GM12872 (cell line): ENCODE measurements at regions not wholly inside any gene's neighbourhood (a gene's known extent, or its start where the extent isn't known, plus 50 kb on each side); places are given as distances from the start of the nearest gene placed in this dataset.

Source experiments
- TF ChIP-seq, protein P1 (sequence below): IDR thresholded peaks from 3 replicates; pipeline ENCODE4 v1.5.1; 2011; ENCODE audit warnings: low read depth, mild to moderate bottlenecking, low read length, moderate library complexity; ENCODE audit not compliant: insufficient read depth

DNA sequence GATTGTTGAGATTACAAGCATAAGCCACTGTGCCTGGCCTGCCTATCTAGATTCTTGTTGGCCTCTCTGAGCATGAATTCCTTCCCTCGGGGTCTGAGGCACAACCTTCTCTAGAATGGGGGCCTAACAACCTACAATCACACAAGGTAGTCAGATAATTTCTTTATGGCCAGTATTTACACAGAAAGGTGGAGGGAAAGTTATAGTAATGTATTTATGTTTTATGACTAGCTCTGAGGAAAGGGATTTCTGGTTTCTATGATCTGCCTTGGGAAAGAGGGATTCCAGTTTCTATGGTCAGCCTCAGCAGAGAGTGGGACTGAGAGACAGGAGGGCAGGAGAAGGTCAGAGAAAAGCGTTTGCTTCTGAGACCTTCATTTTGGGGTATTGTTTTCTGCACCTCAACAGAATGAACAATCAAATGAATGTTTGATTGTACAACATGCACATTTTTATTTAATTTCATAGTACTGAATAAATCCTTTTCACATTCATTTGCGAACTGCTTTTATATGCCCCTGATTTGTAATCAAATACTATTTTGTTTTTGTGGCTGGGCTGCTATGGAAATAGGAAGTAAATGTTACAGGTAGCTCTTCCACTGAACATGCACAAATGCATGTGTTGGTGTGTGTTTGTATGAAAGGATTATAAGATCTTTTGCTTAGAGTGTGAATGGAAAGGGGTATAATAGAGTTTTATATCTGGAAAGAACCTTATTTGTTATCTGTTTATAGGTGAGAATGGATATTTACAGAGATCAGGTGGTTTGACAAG lies 499.7 kb upstream of the RGS6 start:
- TF ChIP-seq, protein P1, sequence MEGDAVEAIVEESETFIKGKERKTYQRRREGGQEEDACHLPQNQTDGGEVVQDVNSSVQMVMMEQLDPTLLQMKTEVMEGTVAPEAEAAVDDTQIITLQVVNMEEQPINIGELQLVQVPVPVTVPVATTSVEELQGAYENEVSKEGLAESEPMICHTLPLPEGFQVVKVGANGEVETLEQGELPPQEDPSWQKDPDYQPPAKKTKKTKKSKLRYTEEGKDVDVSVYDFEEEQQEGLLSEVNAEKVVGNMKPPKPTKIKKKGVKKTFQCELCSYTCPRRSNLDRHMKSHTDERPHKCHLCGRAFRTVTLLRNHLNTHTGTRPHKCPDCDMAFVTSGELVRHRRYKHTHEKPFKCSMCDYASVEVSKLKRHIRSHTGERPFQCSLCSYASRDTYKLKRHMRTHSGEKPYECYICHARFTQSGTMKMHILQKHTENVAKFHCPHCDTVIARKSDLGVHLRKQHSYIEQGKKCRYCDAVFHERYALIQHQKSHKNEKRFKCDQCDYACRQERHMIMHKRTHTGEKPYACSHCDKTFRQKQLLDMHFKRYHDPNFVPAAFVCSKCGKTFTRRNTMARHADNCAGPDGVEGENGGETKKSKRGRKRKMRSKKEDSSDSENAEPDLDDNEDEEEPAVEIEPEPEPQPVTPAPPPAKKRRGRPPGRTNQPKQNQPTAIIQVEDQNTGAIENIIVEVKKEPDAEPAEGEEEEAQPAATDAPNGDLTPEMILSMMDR = no peak

DNA sequence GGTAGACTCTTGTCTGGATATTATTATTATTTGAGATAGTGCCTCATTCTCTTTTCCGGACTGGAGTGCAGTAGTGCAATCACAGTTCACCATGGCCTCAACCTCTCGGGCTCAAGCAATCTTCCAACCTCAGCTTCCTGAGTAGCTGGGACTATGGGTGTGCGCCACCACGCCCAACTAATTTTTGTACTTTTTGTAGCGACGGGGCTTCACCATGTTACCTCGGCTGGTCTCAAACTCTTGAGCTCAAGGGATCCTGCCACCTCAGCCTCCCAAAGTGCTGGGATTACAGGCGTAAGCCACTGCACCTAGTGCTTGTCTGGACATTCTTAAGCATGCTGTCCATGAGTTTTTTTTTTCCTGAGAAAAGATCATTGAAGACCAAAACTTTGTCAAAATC lies 498.9 kb upstream of the RGS6 start:
- TF ChIP-seq, protein P1 = no peak

DNA sequence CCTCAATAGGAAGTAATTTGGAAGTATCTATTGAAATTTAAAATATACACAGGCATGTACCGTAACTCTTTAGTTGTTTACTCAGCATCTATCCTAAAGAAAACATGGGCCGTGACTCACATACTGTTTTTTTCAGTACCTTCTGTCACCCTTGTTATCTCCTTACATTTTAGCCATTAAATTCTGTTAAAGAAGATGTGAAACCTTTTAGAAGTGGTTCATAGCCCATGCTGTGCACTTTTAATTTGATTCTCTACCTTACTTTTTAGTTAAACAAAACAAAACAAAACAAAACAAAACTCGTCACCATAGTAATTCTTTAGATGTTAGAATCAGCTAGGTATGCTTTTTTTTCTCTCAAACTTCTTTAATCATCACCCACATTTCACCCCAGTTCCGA lies 494.4 kb upstream of the RGS6 start:
- TF ChIP-seq, protein P1 = no peak

DNA sequence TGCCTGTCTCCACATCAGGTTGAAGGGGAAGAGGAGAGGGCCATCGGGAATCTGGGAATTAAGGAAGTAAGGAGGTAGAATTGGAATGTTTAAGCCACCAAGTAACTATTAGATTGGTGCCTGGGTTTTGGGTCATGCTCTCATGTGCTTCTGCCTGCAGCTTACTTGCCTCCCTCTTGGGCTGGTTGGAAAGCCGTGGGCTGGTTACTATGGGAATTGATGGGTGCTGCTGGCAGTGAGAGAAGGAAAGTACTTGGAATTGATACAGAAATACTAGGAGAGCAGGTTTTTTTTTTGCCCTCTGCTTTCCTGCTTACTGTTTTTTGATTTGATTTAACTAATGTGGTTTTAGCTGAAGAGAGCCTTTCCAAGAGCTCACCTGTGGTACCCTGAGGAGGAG lies 493.5 kb upstream of the RGS6 start:
- TF ChIP-seq, protein P1 = no peak

DNA sequence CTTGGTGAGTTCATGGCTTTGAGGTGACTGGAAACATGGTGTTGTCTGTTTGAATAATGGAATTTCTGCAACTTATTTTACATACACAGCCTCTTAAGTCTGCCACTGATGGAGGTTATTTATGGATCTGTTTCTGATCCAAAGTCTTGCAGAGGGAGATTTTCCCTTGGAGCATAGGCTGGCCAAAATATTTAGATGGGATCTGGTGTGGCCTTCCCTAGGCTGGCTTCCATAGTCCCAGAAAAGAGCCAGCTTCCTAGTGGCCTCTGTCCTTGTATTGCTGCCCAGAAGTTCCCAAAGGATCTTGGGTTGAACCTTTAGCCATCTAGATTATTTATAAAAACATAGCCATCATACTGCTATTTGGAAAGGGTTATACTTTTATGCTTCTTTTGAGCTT lies 491.1 kb upstream of the RGS6 start:
- TF ChIP-seq, protein P1 = no peak

DNA sequence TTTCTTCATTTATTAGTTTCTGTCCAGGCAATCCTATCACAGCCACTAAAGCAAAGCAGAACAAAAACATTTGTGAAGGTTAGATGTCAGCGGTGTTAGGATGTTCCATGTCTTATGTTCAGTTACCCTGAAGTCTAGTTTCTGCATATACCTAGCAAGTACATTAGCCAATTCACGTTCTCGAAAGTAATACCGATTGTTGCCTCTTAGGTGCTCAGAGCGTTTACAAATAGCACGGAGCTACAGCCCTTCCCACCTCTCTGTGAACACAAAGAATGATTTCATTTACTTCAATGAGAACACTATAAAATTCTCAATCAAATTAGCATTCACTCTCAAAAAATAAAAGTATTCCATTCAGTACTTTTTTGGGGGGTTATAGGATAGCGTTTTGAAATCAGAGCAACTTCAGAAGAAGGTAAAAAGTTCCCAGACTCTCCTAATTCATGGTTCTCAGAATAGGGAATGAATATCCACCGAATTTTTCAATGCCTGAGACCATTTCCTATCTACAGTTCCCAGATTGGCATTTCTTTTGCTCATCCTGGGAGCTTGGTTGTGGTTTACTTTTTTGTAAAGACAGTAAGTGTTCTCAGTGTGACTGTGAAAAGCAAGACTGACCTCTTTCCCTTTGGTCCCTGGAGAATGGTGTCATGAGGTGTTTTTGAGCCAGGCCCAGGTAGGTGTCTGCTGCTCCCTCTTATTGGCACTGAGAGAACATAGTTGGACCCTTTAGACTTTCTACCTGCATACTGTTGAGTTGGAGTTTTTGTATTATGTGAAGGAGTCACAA lies 488.0 kb upstream of the RGS6 start:
- TF ChIP-seq, protein P1 = no peak

DNA sequence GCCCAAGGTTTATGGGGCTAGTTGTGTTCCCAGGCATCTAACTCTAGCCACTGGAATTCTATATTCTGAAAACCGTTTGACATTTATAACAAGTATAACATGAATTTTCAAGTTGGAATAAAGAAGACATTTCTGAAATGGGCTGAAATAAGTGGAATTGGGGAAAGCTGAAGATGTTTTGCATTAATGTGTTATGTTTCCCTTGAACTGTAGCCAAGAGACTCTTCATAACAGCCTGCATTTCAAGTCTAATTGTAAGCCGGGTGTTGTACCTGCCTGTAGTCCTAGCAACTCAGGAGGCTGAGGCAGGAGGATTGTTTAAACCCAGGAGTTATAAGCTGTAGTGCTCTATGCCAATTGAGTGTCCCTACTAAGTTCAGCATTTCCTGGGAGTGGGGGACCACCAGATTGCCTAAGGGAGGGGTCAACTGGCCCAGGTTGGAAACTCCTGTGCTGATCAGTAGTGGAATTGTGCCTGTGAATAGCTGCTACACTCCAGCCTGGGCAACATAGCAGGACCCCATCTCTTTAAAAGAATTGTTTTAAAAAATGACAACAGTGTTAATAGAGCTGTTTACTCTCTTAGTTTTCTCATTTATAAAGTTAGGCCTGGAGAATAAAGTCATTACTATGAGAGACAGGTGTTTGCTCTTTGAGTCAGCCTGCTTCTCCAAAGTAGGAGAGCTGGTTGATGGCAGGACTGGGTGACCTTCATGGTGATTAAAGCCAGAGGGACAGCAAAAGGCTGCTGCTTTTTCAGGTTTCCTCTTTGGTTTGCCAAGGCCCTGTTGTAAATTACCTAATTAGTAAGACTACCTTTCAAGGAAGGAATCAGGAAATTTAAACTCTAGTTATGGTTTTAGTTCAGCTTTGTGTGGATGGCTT lies 483.6 kb upstream of the RGS6 start:
- TF ChIP-seq, protein P1 = no peak
